Muscle layer of duodenum (tissue), 2 donors: ENCODE measurements at regions not wholly inside any gene's neighbourhood (a gene's known extent, or its start where the extent isn't known, plus 50 kb on each side); places are given as distances from the start of the nearest gene placed in this dataset.

Experiments used
- H3K27ac ChIP-seq: one replicate; pipeline ENCODE4 v1.7.0; 2013; ENCODE audit warnings: mild to moderate bottlenecking, low read length
- H3K27me3 ChIP-seq: one replicate; pipeline ENCODE4 v1.7.0; 2013; ENCODE audit warnings: low read depth, mild to moderate bottlenecking, control low read depth, low read length
- H3K36me3 ChIP-seq, 2 donors: one replicate each; pipeline ENCODE4 v1.7.0; 2013; ENCODE audit warnings: low read length in 2 of 2, control low read depth in 1 of 2, mild to moderate bottlenecking in 1 of 2; ENCODE audit not compliant: insufficient read depth in 2 of 2, control insufficient read depth in 1 of 2
- H3K4me1 ChIP-seq, 2 donors: one replicate each; pipeline ENCODE4 v1.7.0; 2013; ENCODE audit warnings: low read length in 2 of 2, mild to moderate bottlenecking in 2 of 2, control low read depth in 1 of 2, moderate library complexity in 1 of 2; ENCODE audit not compliant: insufficient read depth in 2 of 2, control insufficient read depth in 1 of 2
- H3K4me3 ChIP-seq, 2 donors: one replicate each; pipeline ENCODE4 v1.7.0; 2013; ENCODE audit warnings: low read length in 2 of 2, low read depth in 1 of 2, mild to moderate bottlenecking in 1 of 2
- H3K9me3 ChIP-seq, 2 donors: one replicate each; pipeline ENCODE4 v1.7.0; 2013; ENCODE audit warnings: low read length in 2 of 2, control low read depth in 1 of 2, mild to moderate bottlenecking in 1 of 2; ENCODE audit not compliant: control insufficient read depth in 1 of 2
- donor health status: healthy.

- H3K27ac ChIP-seq, result no peak overlapping the region
Observed at GRCh38 chr6:98333273-98333672, 501.1 kb upstream of the POU3F2 start.

GRCh38 chr6:98335594-98335993 lies 498.8 kb upstream of the POU3F2 start:
- H3K27me3 ChIP-seq, result no peaks in the 10 kb centered on the region
- no peak overlapping the region for H3K4me3 ChIP-seq
- no peaks in the 10 kb centered on the region for H3K4me1 ChIP-seq
- H3K36me3 ChIP-seq, result no peaks in the 10 kb centered on the region
- H3K27ac ChIP-seq, result no peak overlapping the region
- no peaks in the 10 kb centered on the region for H3K9me3 ChIP-seq

More at GRCh38 chr6:98333273-98333672, 501.1 kb upstream of the POU3F2 start:
- Histone ChIP-seq H3K4me3 (no peak overlapping the region), H3K36me3 (no peaks in the 10 kb centered on the region), H3K27me3 (no peaks in the 10 kb centered on the region), H3K9me3 (no peaks in the 10 kb centered on the region), H3K4me1 (no peaks in the 10 kb centered on the region)

GRCh38 chr6:98339506-98339905 lies 494.9 kb upstream of the POU3F2 start:
- Histone ChIP-seq H3K36me3 (no peaks in the 10 kb centered on the region), H3K4me1 (no peaks in the 10 kb centered on the region), H3K27ac (no peak overlapping the region), H3K27me3 (no peaks in the 10 kb centered on the region), H3K9me3 (no peaks in the 10 kb centered on the region), H3K4me3 (no peak overlapping the region)

GRCh38 chr6:98343004-98343403 lies 491.4 kb upstream of the POU3F2 start:
- no peak overlapping the region for H3K4me3 ChIP-seq
- no peaks in the 10 kb centered on the region for H3K27me3 ChIP-seq
- H3K36me3 ChIP-seq, result no peaks in the 10 kb centered on the region
- no peak overlapping the region for H3K27ac ChIP-seq
- H3K9me3 ChIP-seq, result no peaks in the 10 kb centered on the region
- H3K4me1 ChIP-seq, result no peaks in the 10 kb centered on the region

GRCh38 chr6:98343797-98344196 lies 490.6 kb upstream of the POU3F2 start:
- no peaks in the 10 kb centered on the region for H3K9me3 ChIP-seq
- H3K36me3 ChIP-seq, result no peaks in the 10 kb centered on the region
- H3K27me3 ChIP-seq, result no peaks in the 10 kb centered on the region
- H3K4me1 ChIP-seq, result no peaks in the 10 kb centered on the region
- no peak overlapping the region for H3K27ac ChIP-seq
- H3K4me3 ChIP-seq, result no peak overlapping the region

- Histone ChIP-seq H3K4me1 (no peaks in the 10 kb centered on the region), H3K9me3 (no peaks in the 10 kb centered on the region), H3K27me3 (no peaks in the 10 kb centered on the region), H3K4me3 (no peak overlapping the region), H3K36me3 (no peaks in the 10 kb centered on the region), H3K27ac (no peak overlapping the region)
Observed at GRCh38 chr6:98352348-98352747, 482.0 kb upstream of the POU3F2 start.

DNA sequence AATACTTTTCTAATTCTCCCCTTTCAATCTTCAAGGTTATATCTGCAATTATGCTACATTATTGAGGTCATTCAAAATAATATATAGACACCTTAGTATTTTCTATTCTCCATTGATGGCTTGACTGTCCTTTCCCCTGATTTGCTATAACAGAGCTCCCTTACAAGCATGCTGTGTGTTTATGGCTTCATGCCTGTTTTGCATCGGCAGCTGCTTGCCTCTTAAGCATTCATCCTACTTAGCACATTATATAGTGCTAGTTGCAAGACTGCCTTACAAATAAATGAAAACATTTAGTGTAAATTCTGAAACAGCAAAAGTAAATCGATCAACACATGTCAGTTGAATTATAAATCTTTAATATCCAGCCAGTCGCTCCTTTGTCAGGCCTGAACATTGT lies 476.2 kb upstream of the POU3F2 start:
- no peaks in the 10 kb centered on the region for H3K9me3 ChIP-seq
- no peak overlapping the region for H3K4me3 ChIP-seq
- H3K36me3 ChIP-seq, result no peaks in the 10 kb centered on the region
- no peak overlapping the region for H3K27ac ChIP-seq
- no peaks in the 10 kb centered on the region for H3K27me3 ChIP-seq
- H3K4me1 ChIP-seq, result no peaks in the 10 kb centered on the region

- Histone ChIP-seq H3K27me3 (no peaks in the 10 kb centered on the region), H3K36me3 (no peaks in the 10 kb centered on the region), H3K4me1 (no peaks in the 10 kb centered on the region), H3K27ac (no peak overlapping the region), H3K9me3 (no peaks in the 10 kb centered on the region), H3K4me3 (no peak overlapping the region)
Observed at GRCh38 chr6:98366371-98366770, 468.0 kb upstream of the POU3F2 start.

- Histone ChIP-seq H3K36me3 (no peaks in the 10 kb centered on the region), H3K4me1 (no peaks in the 10 kb centered on the region), H3K9me3 (no peaks in the 10 kb centered on the region), H3K4me3 (no peak overlapping the region), H3K27ac (no peak overlapping the region), H3K27me3 (no peaks in the 10 kb centered on the region)
Observed at GRCh38 chr6:98380589-98380988, 453.8 kb upstream of the POU3F2 start.

- Histone ChIP-seq H3K27me3 (no peaks in the 10 kb centered on the region), H3K4me3 (no peak overlapping the region), H3K4me1 (no peaks in the 10 kb centered on the region), H3K9me3 (no peaks in the 10 kb centered on the region), H3K27ac (no peak overlapping the region), H3K36me3 (no peaks in the 10 kb centered on the region)
Observed at GRCh38 chr6:98382246-98382645, 452.1 kb upstream of the POU3F2 start.

DNA sequence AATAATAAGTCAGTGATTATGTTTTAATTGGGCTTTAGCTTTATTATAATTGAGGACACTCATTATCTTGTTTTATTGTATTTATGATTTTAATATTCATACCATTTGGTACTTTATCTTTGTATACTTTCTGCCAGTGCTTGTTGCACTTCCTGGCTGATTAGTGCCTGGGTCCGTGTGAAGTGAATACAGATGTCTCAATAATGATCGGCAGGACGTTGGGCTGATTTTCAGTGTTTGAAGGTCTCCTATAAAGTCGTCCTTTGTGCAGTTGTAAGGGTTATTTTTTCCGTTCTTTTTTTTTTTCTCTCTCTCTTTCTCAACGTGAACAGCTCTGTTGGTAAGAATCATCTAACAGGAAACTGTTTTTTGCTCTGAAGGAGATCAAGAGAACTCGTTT lies 450.0 kb upstream of the POU3F2 start:
- no peak overlapping the region for H3K4me3 ChIP-seq
- no peak overlapping the region for H3K27ac ChIP-seq
- H3K9me3 ChIP-seq, result no peaks in the 10 kb centered on the region

DNA sequence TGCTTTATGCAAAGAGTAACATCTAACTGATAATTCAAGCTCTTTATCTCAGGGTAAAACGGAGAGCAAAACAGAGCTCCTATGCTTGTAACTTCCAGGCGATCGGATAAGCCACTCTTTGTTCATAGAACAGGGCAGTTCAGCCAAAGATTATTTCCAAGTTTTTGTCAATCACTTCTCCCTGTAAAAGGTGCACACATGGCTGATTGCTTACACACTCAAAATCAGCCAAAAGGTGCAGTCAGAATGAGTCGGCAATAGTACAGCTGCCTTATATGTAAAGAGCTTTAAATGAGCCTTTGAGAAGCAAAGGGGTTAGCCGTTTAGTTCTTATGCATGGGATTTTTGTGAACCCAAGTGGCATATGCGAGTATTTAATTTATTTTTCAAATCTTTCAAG lies 449.6 kb upstream of the POU3F2 start:
- H3K27me3 ChIP-seq, result no peaks in the 10 kb centered on the region
- no peaks in the 10 kb centered on the region for H3K9me3 ChIP-seq
- H3K27ac ChIP-seq, result no peak overlapping the region
- H3K4me3 ChIP-seq, result no peak overlapping the region
- H3K4me1 ChIP-seq, result no peaks in the 10 kb centered on the region
- H3K36me3 ChIP-seq, result no peaks in the 10 kb centered on the region

More for the DNA sequence above, 450.0 kb upstream of the POU3F2 start:
- Histone ChIP-seq H3K4me1 (no peaks in the 10 kb centered on the region), H3K27me3 (no peaks in the 10 kb centered on the region), H3K36me3 (no peaks in the 10 kb centered on the region)
